Stimulated activated CD8-positive, alpha-beta memory T cell treated with anti-CD3 and anti-CD28 coated beads, Interleukin-7, amount 100 ng/mL, for 1 hour (primary cell): ENCODE measurements at regions not wholly inside any gene's neighbourhood (a gene's known extent, or its start where the extent isn't known, plus 50 kb on each side); places are given as distances from the start of the nearest gene placed in this dataset.

Experiments
- DNase-seq, 2 donors: peaks; one replicate each; pipeline ENCODE4 v3.0.0-alpha.2; 2020; ENCODE audit warnings: low read depth in 2 of 2

GRCh38 chr17:62882284-62882683, 74.2 kb upstream of the MARCHF10 start:
- no peak for DNase-seq

GRCh38 chr17:62880120-62880519, 72.0 kb upstream of the MARCHF10 start:
- no peak for DNase-seq

DNA sequence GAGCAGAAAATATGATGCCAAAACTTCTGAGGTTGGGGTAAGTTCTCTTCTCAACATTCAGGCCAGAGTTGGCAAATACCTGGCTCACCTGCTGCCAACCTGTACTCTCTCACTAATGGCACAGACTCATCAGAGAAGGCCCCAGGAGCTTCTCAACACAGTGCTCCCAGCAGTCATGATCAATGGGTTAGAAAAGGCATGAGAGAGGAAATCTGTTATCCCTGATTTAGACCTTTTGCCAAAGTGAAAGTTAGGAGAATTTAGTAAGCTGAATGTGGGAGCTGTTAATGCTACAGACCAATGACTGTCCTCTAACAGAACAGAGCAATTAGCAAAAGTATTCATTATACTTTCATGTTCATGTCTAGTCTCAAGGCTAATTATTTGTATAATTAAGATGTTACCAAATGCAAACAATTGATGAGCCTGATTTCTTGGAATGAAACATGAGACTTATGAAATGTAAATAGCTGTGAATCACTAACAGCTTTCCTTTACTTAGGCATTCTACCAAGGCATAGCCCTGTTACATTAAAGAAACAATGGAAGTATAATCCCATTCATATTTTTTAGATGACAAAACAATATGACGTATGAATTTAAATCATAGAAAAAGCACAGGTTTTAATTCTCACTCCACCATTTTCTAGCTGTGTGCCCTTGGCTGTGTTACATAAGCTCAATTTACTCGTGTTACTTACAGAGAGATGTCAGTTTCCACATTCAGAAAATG, 68.7 kb upstream of the MARCHF10 start:
- no peak for DNase-seq

DNA sequence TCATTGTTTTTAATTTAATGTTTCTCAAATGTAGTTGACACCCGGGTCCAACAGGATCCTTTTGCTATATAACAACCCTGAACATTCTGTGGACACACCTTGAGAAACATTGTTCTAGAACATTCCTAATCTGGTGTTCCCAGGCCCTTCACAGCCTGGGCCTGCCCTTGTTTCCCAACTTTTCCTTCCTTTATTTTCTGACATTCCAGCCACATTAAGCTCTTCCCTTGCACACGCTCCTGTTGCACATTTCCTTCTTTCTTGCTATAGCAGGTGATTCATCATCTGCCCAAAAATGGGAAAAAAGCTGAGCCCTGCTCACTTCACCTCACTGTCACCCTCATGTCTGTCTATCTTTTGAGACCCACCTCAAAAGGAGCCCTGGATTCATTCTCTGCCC, 67.9 kb upstream of the MARCHF10 start:
- no peak for DNase-seq

DNA sequence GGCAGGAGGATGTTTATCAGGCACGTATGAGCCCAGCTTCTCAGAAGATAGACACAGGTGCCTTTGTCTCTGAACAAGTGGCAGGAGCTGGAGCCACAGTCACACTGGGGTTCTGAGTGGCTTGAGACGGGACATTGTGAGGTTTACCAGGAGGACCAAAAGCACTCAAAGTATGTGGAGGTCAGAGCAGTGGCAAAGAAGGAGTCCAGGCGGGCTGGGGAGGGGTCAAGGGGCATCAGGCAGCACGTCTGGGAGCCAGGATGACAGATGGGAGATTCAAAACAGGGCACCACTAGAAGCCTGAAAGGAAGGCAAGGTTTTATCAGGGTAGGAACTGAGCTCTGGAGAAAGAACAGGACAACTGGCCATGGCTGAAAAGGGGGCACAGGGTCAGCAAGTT, 67.2 kb upstream of the MARCHF10 start:
- no peak for DNase-seq

DNA sequence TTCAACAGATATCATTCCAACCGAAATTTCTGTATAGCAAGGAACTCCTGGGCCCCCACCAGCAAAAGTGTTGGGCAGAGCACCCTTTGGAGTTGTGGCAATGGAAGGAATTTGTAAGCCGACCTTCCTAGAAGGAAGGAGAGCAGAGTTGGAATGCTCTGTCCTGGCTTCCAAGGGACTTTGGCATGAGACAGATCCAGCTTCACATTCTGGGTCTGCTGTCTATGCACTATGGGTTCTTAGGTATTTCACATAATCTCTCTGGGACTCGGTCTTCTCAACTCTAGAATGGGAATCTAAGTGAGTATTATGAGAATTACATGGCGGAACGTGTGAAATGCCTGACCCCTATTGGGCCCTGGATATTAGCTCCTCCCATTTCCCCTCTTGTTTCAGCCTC, 63.2 kb upstream of the MARCHF10 start:
- DNase-seq, result no peak

- DNase-seq, result no peak
Observed at GRCh38 chr17:62870552-62870971, 62.4 kb upstream of the MARCHF10 start.

DNA sequence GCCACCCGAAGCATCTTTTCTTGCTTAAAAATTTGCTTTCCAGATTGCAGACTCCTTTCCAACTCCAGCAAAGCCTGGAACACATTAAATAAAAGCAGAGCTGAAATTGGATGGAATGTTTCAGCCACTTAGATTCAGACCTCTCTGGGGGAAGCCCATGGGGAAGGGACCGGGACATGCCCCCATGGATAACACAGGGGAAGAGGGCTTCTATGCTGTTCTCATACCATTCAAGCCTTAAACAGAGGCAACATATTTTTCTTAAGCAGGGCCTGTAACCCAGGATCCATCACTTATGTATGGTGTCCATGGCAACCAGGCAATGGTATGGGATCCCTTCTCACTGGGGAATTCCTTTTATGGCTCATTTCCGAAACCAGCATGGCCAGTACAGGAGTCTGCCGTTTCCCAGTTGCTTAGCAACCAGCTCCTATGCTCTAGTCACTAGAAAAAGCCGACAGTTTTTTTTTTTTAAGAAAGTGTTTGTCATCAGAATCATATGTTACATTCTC, 62.0 kb upstream of the MARCHF10 start:
- DNase-seq, result no peak

DNA sequence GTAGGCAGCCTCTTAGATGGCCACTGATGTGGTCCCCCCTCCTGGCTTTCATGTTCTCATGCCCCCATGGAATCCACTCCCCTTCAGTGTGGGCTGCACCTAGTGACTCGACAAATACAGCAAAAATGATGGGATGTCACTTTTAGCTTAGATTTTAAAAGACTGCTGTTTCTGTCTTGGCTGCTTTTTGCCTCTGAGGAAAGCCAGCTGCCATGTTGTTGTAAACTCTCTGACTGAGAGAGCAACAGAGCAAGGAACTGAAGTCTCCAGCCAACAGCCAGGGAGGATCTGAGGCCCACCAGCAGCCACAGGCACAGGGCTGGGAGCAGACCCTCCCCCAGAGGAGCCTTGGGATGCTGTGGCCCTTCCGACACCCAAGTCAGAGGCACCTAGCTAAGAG, 60.6 kb upstream of the MARCHF10 start:
- no peak for DNase-seq

DNA sequence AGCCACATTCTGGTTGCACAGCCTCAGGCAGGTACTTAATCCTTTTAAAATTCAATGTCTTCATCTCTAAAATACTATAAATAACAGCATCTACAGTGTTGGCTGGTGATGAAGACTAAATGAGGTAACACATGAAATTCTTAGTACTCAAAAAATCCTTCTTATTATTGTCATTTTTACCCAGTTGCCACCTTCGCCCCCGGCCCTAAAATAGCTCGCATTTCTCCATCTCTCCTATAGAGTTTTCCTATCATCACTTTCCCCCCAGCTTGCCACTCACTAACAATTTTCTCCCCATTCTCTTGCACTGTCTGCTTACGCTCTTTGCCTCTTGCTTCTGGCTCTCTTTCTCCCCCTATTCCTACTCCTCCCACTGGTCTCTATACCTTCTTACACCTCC, 59.9 kb upstream of the MARCHF10 start:
- no peak for DNase-seq

DNA sequence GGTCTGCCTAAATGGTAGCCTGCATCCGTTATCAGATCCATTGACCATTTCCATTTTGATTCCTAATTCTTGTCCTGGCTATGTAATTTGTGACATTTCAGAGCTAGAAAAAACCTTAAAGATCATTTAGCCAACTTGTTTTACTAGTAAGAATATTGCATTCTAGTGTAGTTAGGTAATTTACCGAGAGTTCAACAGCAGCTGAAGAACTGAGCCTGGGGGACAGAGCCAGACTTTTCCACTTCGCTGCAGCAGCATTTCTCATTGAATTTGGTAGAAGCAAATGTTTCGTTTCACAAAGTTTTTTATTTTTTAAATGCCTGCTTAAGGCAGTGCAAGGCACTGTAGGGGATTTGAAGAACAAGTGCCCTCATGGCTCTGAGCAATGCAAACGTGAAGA, 59.2 kb upstream of the MARCHF10 start:
- DNase-seq, result no peak

DNA sequence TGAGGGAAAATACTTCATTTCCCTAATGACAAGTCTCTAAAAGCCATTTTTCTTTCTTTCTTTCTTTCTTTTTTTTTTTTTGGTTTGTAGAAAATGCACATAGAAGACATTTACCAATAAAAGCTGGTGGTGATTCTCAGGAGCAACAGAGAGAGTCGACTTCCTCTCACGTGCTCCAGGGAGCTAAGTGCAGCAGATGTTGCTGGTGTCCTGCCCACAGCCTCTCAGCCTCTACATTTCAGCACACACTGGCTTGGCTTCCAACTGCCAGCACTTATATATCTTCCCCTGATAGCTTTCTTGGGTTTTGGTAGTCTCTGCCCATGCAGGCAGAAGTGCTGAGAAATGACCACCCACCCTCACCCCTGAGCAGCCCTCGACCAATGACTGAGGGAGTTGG, 58.4 kb upstream of the MARCHF10 start:
- no peak for DNase-seq

DNA sequence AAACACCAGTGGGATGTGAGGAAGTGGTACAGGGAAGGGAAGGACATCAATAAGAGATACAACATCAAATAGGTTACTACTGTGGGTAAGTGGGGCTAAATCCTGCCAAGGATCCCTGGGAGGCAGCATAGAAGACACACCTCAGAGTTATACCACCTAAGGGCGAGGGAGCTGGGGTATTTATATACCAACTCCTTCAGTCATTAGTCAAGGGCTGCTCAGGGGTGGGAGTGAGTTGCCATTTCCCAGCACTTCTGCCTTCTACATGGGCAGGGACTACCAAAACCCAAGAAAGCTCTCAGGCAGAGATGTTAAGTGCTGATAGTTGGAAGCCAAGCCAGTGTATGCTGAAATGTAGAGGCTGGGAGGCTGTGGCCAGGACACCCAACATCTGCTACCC, 57.5 kb upstream of the MARCHF10 start:
- DNase-seq, result no peak

DNA sequence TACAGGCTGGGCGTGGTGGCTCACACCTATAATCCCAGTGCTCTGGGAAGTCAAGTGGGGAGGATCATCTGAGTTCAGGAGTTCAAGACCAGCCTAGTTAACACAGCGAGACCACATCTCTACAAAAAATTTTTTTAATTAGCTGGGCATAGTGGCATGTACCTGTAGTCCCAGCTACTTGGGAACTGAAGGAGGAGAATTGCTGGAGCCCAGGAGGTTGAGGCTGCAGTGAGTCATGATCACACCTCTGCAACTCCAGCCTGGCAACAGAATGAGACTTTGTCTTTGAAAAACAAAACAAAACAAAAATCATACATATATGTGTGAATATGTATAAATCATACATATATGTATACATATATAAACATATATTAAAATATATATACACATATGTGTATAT, 54.1 kb upstream of the MARCHF10 start:
- no peak for DNase-seq

DNA sequence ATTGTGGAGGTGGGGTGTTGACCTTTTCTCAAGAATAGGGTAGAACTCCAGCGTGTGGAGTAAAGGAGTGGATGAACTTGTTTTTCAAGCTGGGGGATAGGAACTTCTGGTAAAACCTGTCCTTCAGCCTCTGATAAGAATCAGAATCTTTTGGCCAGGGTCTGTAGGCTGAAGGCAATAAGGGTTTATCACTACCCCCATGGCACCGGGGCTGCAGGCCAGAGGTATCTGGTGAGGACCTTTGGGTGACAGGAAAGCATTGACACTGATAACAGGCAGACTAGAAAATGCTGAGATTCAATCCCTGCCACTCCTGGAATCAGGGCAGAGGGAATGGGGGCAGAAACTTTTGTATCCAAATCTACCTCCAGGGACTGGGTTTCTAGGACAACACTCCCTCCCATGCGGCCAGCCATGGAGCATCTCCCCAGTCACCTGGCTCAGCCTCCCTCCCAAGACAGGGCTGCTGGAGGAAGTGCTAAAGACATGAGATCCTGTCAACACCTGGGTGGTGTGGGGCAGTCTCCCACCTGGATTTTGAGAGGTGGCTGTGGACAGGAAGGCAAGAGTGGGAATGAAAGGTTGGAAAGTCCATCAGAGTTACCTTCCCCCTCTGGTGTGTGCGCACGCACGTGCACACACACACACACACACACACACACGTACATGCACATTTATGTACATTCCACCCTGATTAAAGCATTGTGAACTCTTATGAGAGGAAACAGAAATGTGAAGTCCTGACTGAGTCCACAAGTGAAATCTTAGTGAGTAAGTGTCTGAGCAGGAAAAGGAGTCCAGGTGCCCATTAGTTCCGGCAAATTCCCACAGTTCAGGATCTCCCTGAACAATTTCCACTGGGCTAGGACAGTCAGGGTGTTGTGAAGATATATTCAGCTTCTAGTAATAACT, 53.1 kb upstream of the MARCHF10 start:
- no peak for DNase-seq

GRCh38 chr17:62859146-62859545, 51.0 kb upstream of the MARCHF10 start:
- no peak for DNase-seq
